Spleen (tissue), 7 donors: ENCODE measurements at regions not wholly inside any gene's neighbourhood (a gene's known extent, or its start where the extent isn't known, plus 50 kb on each side); places are given as distances from the start of the nearest gene placed in this dataset.

ENCODE experiments used
- CTCF ChIP-seq, 11 experiments: fragments of 200-600 bp in 7 of 11; fragments of 450-650 bp in 4 of 11; sonication (generic) in 4 of 11; IDR thresholded peaks in 8 of 11; conservative IDR thresholded peaks in 3 of 11; 1 replicate in 7 of 11; 2 replicates in 4 of 11; pipeline versions ENCODE4 v1.4.0 to v1.8.0; 2016 to 2021; ENCODE audit warnings: antibody characterized with exemption in 11 of 11, inconsistent platforms in 4 of 11, mild to moderate bottlenecking in 1 of 11
- POLR2A ChIP-seq, 3 donors: fragments of 450-650 bp; IDR thresholded peaks; one replicate each; pipeline ENCODE4 v1.5.1; 2017; ENCODE audit warnings: antibody characterized with exemption in 3 of 3, mild to moderate bottlenecking in 1 of 3
- donor health status: DM: no; HTN: no; CAD: no; lungs with moderate emphysema.
- donor health status: DM: no; HTN: no; CAD: no.
- donor health status: DM: no; HTN: no; CAD: no.

- TF ChIP-seq POLR2A (IDR thresholded peaks at IDR 0.05) (no peak), CTCF (IDR thresholded peaks at IDR 0.05 in 8 of 11, conservative IDR thresholded peaks at IDR 0.05 in 3 of 11) (no peak)
Observed at GRCh38 chr9:95609426-95609825, 92.7 kb upstream of the PTCH1 start.
